Caco-2 (cell line): ENCODE measurements at regions not wholly inside any gene's neighbourhood (a gene's known extent, or its start where the extent isn't known, plus 50 kb on each side); places are given as distances from the start of the nearest gene placed in this dataset.

Experiments used
- BruUV-seq: library from RNA; stranded (reverse); fragments of 400-500 nt; replicated peaks from 2 replicates; lab custom pipeline; 2021; lab: Mats Ljungman, UMichigan
- CTCF ChIA-PET: fragments of 300-600 bp; sonication (Branson Sonifier 250); formaldehyde crosslinking; loops from one replicate; lab custom pipeline; 2022; ENCODE audit warnings: antibody characterized with exemption; lab: Charles Lee
- POLR2A ChIA-PET: fragments of 300-600 bp; sonication (Branson Sonifier 250); formaldehyde crosslinking; loops from one replicate; lab custom pipeline; 2022; ENCODE audit warnings: antibody characterized with exemption; lab: Charles Lee
- DNase-seq, 2 experiments: peaks; one replicate each; pipeline versions ENCODE4 v3.0.0 to v3.0.0-alpha.2; 2020 to 2022
- H3K27me3 ChIP-seq: replicated peaks from 2 replicates; pipeline ENCODE4 v1.6.0; 2011; ENCODE audit warnings: low read length; ENCODE audit not compliant: control insufficient read depth, insufficient read depth
- H3K36me3 ChIP-seq: 2 replicates; pipeline ENCODE4 v1.5.1; 2011; ENCODE audit warnings: low read length; ENCODE audit not compliant: control insufficient read depth, insufficient read depth
- H3K4me1 ChIP-seq: fragments of 250-450 bp; sonication (Bioruptor Pico); 2 replicates; pipeline ENCODE4 v1.5.1; 2020; ENCODE audit warnings: mild to moderate bottlenecking
- H3K4me3 ChIP-seq: 2 replicates; pipeline ENCODE4 v1.5.1; 2011; ENCODE audit warnings: low read depth, mild to moderate bottlenecking, control low read depth, low read length
- H3K9me3 ChIP-seq: fragments of 250-450 bp; sonication (Bioruptor Pico); 2 replicates; pipeline ENCODE4 v1.5.1; 2020; ENCODE audit warnings: mild to moderate bottlenecking, moderate library complexity
- H3K27ac Mint-ChIP-seq: one replicate; pipeline ENCODE4 v1.8.0; 2022; ENCODE audit warnings: mixed read lengths; ENCODE audit not compliant: unreplicated experiment
- H3K27me3 Mint-ChIP-seq: one replicate; pipeline ENCODE4 v1.8.0; 2022; ENCODE audit warnings: mixed read lengths; ENCODE audit not compliant: insufficient read depth, unreplicated experiment
- H3K36me3 Mint-ChIP-seq: one replicate; pipeline ENCODE4 v1.8.0; 2022; ENCODE audit warnings: mild to moderate bottlenecking, mixed read lengths; ENCODE audit not compliant: insufficient read depth, unreplicated experiment
- H3K4me1 Mint-ChIP-seq: one replicate; pipeline ENCODE4 v1.8.0; 2022; ENCODE audit warnings: low read depth, mixed read lengths; ENCODE audit not compliant: unreplicated experiment
- H3K4me3 Mint-ChIP-seq: one replicate; pipeline ENCODE4 v1.8.0; 2022; ENCODE audit warnings: mild to moderate bottlenecking, moderate library complexity, mixed read lengths; ENCODE audit not compliant: unreplicated experiment
- H3K9me3 Mint-ChIP-seq: one replicate; pipeline ENCODE4 v1.8.0; 2022; ENCODE audit warnings: mixed read lengths; ENCODE audit not compliant: unreplicated experiment
- CTCF ChIP-seq, 2 experiments: fragments of 200-600 bp in 1 of 2; IDR thresholded peaks; 1 replicate in 1 of 2; 2 replicates in 1 of 2; pipeline versions ENCODE4 v1.5.1 to v1.8.0; 2011 to 2022; ENCODE audit warnings: antibody characterized with exemption in 1 of 2, control low read depth in 1 of 2, inconsistent platforms in 1 of 2, low read depth in 1 of 2, low read length in 1 of 2, mild to moderate bottlenecking in 1 of 2, moderate library complexity in 1 of 2; ENCODE audit not compliant: insufficient read depth in 1 of 2, severe bottlenecking in 1 of 2, unreplicated experiment in 1 of 2
- intact Hi-C: fragments of 100-400 bp; cut with micrococcal nuclease; formaldehyde crosslinking; loops from one replicate; pipeline ENCODE4 v1.10.0; 2022; ENCODE audit not compliant: unreplicated experiment

GRCh38 chr18:78571063-78571785, 408.4 kb upstream of the SALL3 start:
- intact Hi-C loops: no loop called here
- Histone ChIP-seq H3K36me3 (no peaks in the 10 kb centered on the region), H3K4me3 (no peak overlapping the region), H3K27me3 (no peaks in the 10 kb centered on the region), H3K4me1 (no peaks in the 10 kb centered on the region), H3K9me3 (no peaks in the 10 kb centered on the region)
- Mint-ChIP-seq H3K9me3 (no peaks in the 10 kb centered on the region), H3K4me1 (no peaks in the 10 kb centered on the region), H3K27me3 (no peaks in the 10 kb centered on the region), H3K27ac (no peak overlapping the region), H3K4me3 (no peak overlapping the region), H3K36me3 (no peaks in the 10 kb centered on the region)
- no TSS peak for BruUV-seq
- DNase-seq: no peak
- POLR2A ChIA-PET: no interaction called here
- CTCF ChIA-PET: no interaction called here
- TF ChIP-seq CTCF (IDR thresholded peaks at IDR 0.05; ENCODE audit: insufficient read depth in 1 of 2, low read depth in 1 of 2, low read length in 1 of 2, severe bottlenecking in 1 of 2, unreplicated experiment in 1 of 2): no peak

GRCh38 chr18:78571831-78572347, 407.7 kb upstream of the SALL3 start:
- Histone ChIP-seq H3K9me3 (no peaks in the 10 kb centered on the region), H3K36me3 (no peaks in the 10 kb centered on the region), H3K4me3 (no peak overlapping the region), H3K27me3 (no peaks in the 10 kb centered on the region), H3K4me1 (no peaks in the 10 kb centered on the region)
- no peak for TF ChIP-seq CTCF (IDR thresholded peaks at IDR 0.05; ENCODE audit: insufficient read depth in 1 of 2, low read depth in 1 of 2, low read length in 1 of 2, severe bottlenecking in 1 of 2, unreplicated experiment in 1 of 2)
- CTCF ChIA-PET: no interaction called here
- H3K27me3 Mint-ChIP-seq: no peaks in the 10 kb centered on the region
- no peaks in the 10 kb centered on the region for H3K36me3 Mint-ChIP-seq
- no peaks in the 10 kb centered on the region for H3K9me3 Mint-ChIP-seq
- H3K4me3 Mint-ChIP-seq: no peak overlapping the region
- POLR2A ChIA-PET: no interaction called here
- no TSS peak for BruUV-seq
- no peak overlapping the region for H3K27ac Mint-ChIP-seq
- no peaks in the 10 kb centered on the region for H3K4me1 Mint-ChIP-seq
- intact Hi-C loops: no loop called here
- DNase-seq: no peak

- H3K9me3 ChIP-seq: no peaks in the 10 kb centered on the region
- TF ChIP-seq CTCF (IDR thresholded peaks at IDR 0.05; ENCODE audit: insufficient read depth in 1 of 2, low read depth in 1 of 2, low read length in 1 of 2, severe bottlenecking in 1 of 2, unreplicated experiment in 1 of 2): no peak
Measured at GRCh38 chr18:78573773-78574172, 405.8 kb upstream of the SALL3 start.

More at GRCh38 chr18:78573773-78574172, 405.8 kb upstream of the SALL3 start:
- Mint-ChIP-seq H3K36me3 (no peaks in the 10 kb centered on the region), H3K27ac (no peak overlapping the region), H3K27me3 (no peaks in the 10 kb centered on the region), H3K9me3 (no peaks in the 10 kb centered on the region), H3K4me1 (no peaks in the 10 kb centered on the region), H3K4me3 (no peak overlapping the region)
- intact Hi-C loops: no loop called here
- CTCF ChIA-PET: no interaction called here
- no peaks in the 10 kb centered on the region for H3K4me1 ChIP-seq
- no peak overlapping the region for H3K4me3 ChIP-seq
- no peaks in the 10 kb centered on the region for H3K27me3 ChIP-seq
- H3K36me3 ChIP-seq: no peaks in the 10 kb centered on the region
- POLR2A ChIA-PET: no interaction called here
- DNase-seq: no peak
- BruUV-seq: no TSS peak
